Osteocyte (in vitro differentiated cells): ENCODE measurements at regions not wholly inside any gene's neighbourhood (a gene's known extent, or its start where the extent isn't known, plus 50 kb on each side); places are given as distances from the start of the nearest gene placed in this dataset.

Experiments used
- DNase-seq: peaks from one replicate; pipeline ENCODE4 v3.0.0; 2021; ENCODE audit warnings: mixed read lengths; ENCODE audit not compliant: unreplicated experiment; ENCODE audit errors: extremely low spot score
- H3K27ac Mint-ChIP-seq: one replicate; pipeline ENCODE4 v1.8.0; 2021; ENCODE audit warnings: mild to moderate bottlenecking, mixed read lengths; ENCODE audit not compliant: unreplicated experiment
- H3K27me3 Mint-ChIP-seq: one replicate; pipeline ENCODE4 v1.8.0; 2021; ENCODE audit warnings: mixed read lengths; ENCODE audit not compliant: unreplicated experiment
- H3K36me3 Mint-ChIP-seq: one replicate; pipeline ENCODE4 v1.8.0; 2021; ENCODE audit warnings: mixed read lengths; ENCODE audit not compliant: unreplicated experiment
- H3K4me1 Mint-ChIP-seq: one replicate; pipeline ENCODE4 v1.8.0; 2021; ENCODE audit warnings: mixed read lengths; ENCODE audit not compliant: unreplicated experiment
- H3K4me3 Mint-ChIP-seq: one replicate; pipeline ENCODE4 v1.8.0; 2021; ENCODE audit warnings: mild to moderate bottlenecking, moderate library complexity, mixed read lengths; ENCODE audit not compliant: unreplicated experiment
- H3K9me3 Mint-ChIP-seq: one replicate; pipeline ENCODE4 v1.8.0; 2021; ENCODE audit warnings: mixed read lengths; ENCODE audit not compliant: unreplicated experiment
- CTCF ChIP-seq: fragments of 200-600 bp; sonication (generic); IDR thresholded peaks from 2 replicates; pipeline ENCODE4 v1.5.0; 2021; ENCODE audit warnings: antibody characterized with exemption, mild to moderate bottlenecking, moderate library complexity

- Mint-ChIP-seq H3K36me3 (no peaks in the 10 kb centered on the region), H3K27ac (no peak overlapping the region), H3K27me3 (peaks cover 9% of the 10 kb centered on the region), H3K4me3 (no peak overlapping the region), H3K4me1 (no peaks in the 10 kb centered on the region), H3K9me3 (peaks cover 5% of the 10 kb centered on the region)
- no peak for DNase-seq
- no peak for TF ChIP-seq CTCF
Observed at GRCh38 chr7:111657018-111657417, 94.7 kb upstream of the IMMP2L start.

GRCh38 chr7:111654343-111654742 is 92.1 kb upstream of the IMMP2L start:
- no peak overlapping the region for H3K4me3 Mint-ChIP-seq
- DNase-seq, result no peak
- H3K9me3 Mint-ChIP-seq, result peaks cover 5% of the 10 kb centered on the region
- no peak overlapping the region for H3K27ac Mint-ChIP-seq
- no peak for TF ChIP-seq CTCF
- H3K36me3 Mint-ChIP-seq, result no peaks in the 10 kb centered on the region
- H3K27me3 Mint-ChIP-seq, result peaks cover 5% of the 10 kb centered on the region
- H3K4me1 Mint-ChIP-seq, result no peaks in the 10 kb centered on the region

- DNase-seq, result no peak
- no peak for TF ChIP-seq CTCF
- Mint-ChIP-seq H3K36me3 (no peaks in the 10 kb centered on the region), H3K27me3 (peaks cover 5% of the 10 kb centered on the region), H3K4me3 (no peak overlapping the region), H3K27ac (no peak overlapping the region), H3K4me1 (no peaks in the 10 kb centered on the region), H3K9me3 (peaks cover 5% of the 10 kb centered on the region)
Observed at GRCh38 chr7:111653846-111654245, 91.6 kb upstream of the IMMP2L start.

GRCh38 chr7:111650456-111650999 is 88.2 kb upstream of the IMMP2L start:
- Mint-ChIP-seq H3K4me1 (no peaks in the 10 kb centered on the region), H3K27ac (no peak overlapping the region)
- TF ChIP-seq CTCF, result no peak

GRCh38 chr7:111647881-111648280 is 85.6 kb upstream of the IMMP2L start:
- TF ChIP-seq CTCF, result no peak
- DNase-seq, result no peak
- Mint-ChIP-seq H3K9me3 (peaks cover 6% of the 10 kb centered on the region), H3K27ac (no peak overlapping the region), H3K27me3 (peaks cover 6% of the 10 kb centered on the region), H3K36me3 (peaks cover 2% of the 10 kb centered on the region), H3K4me3 (no peak overlapping the region), H3K4me1 (no peaks in the 10 kb centered on the region)

More at GRCh38 chr7:111650456-111650999, 88.2 kb upstream of the IMMP2L start:
- Mint-ChIP-seq H3K27me3 (peaks cover 5% of the 10 kb centered on the region), H3K9me3 (peaks cover 5% of the 10 kb centered on the region), H3K36me3 (no peaks in the 10 kb centered on the region), H3K4me3 (no peak overlapping the region)
- no peak for DNase-seq
